ENCODE measurements at regions not wholly inside any gene's neighbourhood (a gene's known extent, or its start where the extent isn't known, plus 50 kb on each side); places are given as distances from the start of the nearest gene placed in this dataset.

- TF ChIP-seq POLR2A (IDR thresholded peaks at IDR 0.05; ENCODE audit: low read length) = no peak
- TF ChIP-seq GATA1 (IDR thresholded peaks at IDR 0.05; ENCODE audit: low read depth, low read length) = no peak
Observed at GRCh38 chr18:78433562-78433961, 546.1 kb upstream of the SALL3 start.

Data from erythroblast (primary cell).